Heart left ventricle (tissue), 16 donors: ENCODE measurements at regions not wholly inside any gene's neighbourhood (a gene's known extent, or its start where the extent isn't known, plus 50 kb on each side); places are given as distances from the start of the nearest gene placed in this dataset.

Experiments used
- ATAC-seq, 4 donors: fragments of 200-7000 bp; cut with Tn5 transposase; one replicate each; pipeline ENCODE4 v1.9.1; 2020 to 2022; ENCODE audit warnings: moderate library complexity in 4 of 4, mild to moderate bottlenecking in 3 of 4, moderate number of reproducible peaks in 1 of 4
- DNase-seq, 5 donors: peaks; one replicate each; pipeline ENCODE4 v3.0.0-alpha.2; 2020
- H3K27ac ChIP-seq, 12 donors: fragments of 200-600 bp; sonication (generic) in 4 of 12; one replicate each; pipeline versions ENCODE4 v1.5.0 to v1.8.0; 2016 to 2022; ENCODE audit warnings: mild to moderate bottlenecking in 2 of 12
- H3K27me3 ChIP-seq, 9 donors: fragments of 200-600 bp; sonication (generic) in 2 of 9; one replicate each; pipeline versions ENCODE4 v1.5.1 to v1.8.0; 2016 to 2022; ENCODE audit warnings: mild to moderate bottlenecking in 3 of 9
- H3K36me3 ChIP-seq, 9 donors: fragments of 200-600 bp; sonication (generic) in 2 of 9; one replicate each; pipeline versions ENCODE4 v1.5.0 to v1.8.0; 2018 to 2022; ENCODE audit warnings: mild to moderate bottlenecking in 2 of 9
- H3K4me1 ChIP-seq, 12 donors: fragments of 200-600 bp; sonication (generic) in 4 of 12; one replicate each; pipeline versions ENCODE4 v1.5.0 to v1.8.0; 2016 to 2022; ENCODE audit warnings: mild to moderate bottlenecking in 3 of 12
- H3K4me3 ChIP-seq, 12 donors: fragments of 200-600 bp; sonication (generic) in 4 of 12; one replicate each; pipeline versions ENCODE4 v1.5.0 to v1.8.0; 2017 to 2022; ENCODE audit warnings: mild to moderate bottlenecking in 9 of 12, moderate library complexity in 4 of 12
- H3K9me3 ChIP-seq, 12 donors: fragments of 200-600 bp; sonication (generic) in 4 of 12; one replicate each; pipeline versions ENCODE4 v1.5.0 to v1.8.0; 2016 to 2022; ENCODE audit warnings: mild to moderate bottlenecking in 1 of 12
- POLR2A ChIP-seq, 2 donors: fragments of 450-650 bp; IDR thresholded peaks; one replicate each; pipeline ENCODE4 v1.6.1; 2017; ENCODE audit warnings: antibody characterized with exemption in 2 of 2, mild to moderate bottlenecking in 2 of 2, moderate library complexity in 2 of 2
- whole genome bisulfite sequencing, 4 donors: extraction: QIAGEN DNeasy Blood & Tissue Kit in 2 of 4; methylation state at CpG; one replicate each; pipeline versions ENCODE4 v1.1.5 to v1.1.7; 2013 to 2018; 5-methylcytosine and 5-hydroxymethylcytosine counted together
- intact Hi-C, 10 donors: fragments of 100-400 bp; cut with DNase I; formaldehyde crosslinking; loops; one replicate each; pipeline versions ENCODE4 v1.11.1 to v1.14.2; 2022
- TF ChIP-seq, protein P1 (sequence below), 12 donors: fragments of 200-600 bp; sonication (generic) in 4 of 12; IDR thresholded peaks; one replicate each; pipeline versions ENCODE4 v1.5.0 to v1.8.0; 2018 to 2022; ENCODE audit warnings: antibody characterized with exemption in 12 of 12, mild to moderate bottlenecking in 5 of 12
- donor health status: ischemic (EF 13 %, LVEDD 7.1; RV severe dilation, severe dysfunction).
- donor health status: healthy with polysubstance abuse.
- donor health status: DM: no; HTN: yes; CAD: no.
- donor health status: DM: no; HTN: no; CAD: no.
- donor health status: ischemic (EF 25% LVEDD 6.9; RV normal size, moderate dysfunction).
- donor health status: ischemic (EF 25% LVEDD 5.7; RV mildly dilated, moderate dysfunction).
- donor health status: healthy.
- donor health status: DM: yes; HTN: yes; CAD: no.
- donor health status: ischemic (EF 35%, LVEDD 5.7; RV mildly dilated, moderate dysfunction).
- donor health status: nonischemic (EF 11% LVEDD 7.7; RV severe dilation, severe dysfunction).
- donor health status: DM: yes; HTN: yes; CAD: no.
- donor health status: PGD.
- donor health status: ischemic (EF 29% LVEDD 5.4; RV normal size, mild dysfunction).
- donor health status: nonischemic (EF 23%, LVEDD 6.1; RV moderate dilation, normal function).

DNA sequence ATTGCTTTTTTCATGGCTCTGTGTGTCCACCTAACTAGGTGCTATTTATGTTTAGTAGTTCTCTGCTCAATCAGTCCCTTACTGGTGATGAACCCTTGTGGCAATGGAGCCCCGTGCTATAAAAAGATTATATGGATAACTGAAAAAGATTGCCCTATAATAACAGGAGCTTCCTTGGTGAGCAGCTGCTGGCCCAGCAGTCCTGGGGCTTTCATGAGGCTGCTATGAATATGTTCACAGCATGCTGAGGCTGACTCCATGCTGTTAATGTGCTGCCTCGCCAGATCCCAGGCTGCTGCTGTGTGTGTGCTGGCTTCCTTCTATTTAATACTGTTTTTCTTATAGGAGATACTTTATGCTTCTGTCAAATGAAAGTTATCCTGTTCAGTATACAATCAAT, 357.5 kb downstream of the TAF11L14 start:
- H3K27me3 ChIP-seq, result no peaks in the 10 kb centered on the region
- ATAC-seq (no peak), DNase-seq (no peak)
- H3K36me3 ChIP-seq, result no peaks in the 10 kb centered on the region
- H3K4me3 ChIP-seq, result no peak overlapping the region
- no peak overlapping the region for H3K27ac ChIP-seq
- WGBS, 4 donors, result 49 to 64% (median 53%) methylated on average over 2 of the region's 2 CpGs
- no peaks in the 10 kb centered on the region for H3K9me3 ChIP-seq
- H3K4me1 ChIP-seq, result no peaks in the 10 kb centered on the region
- TF ChIP-seq POLR2A (IDR thresholded peaks at IDR 0.05), result no peak
- TF ChIP-seq, protein P1, sequence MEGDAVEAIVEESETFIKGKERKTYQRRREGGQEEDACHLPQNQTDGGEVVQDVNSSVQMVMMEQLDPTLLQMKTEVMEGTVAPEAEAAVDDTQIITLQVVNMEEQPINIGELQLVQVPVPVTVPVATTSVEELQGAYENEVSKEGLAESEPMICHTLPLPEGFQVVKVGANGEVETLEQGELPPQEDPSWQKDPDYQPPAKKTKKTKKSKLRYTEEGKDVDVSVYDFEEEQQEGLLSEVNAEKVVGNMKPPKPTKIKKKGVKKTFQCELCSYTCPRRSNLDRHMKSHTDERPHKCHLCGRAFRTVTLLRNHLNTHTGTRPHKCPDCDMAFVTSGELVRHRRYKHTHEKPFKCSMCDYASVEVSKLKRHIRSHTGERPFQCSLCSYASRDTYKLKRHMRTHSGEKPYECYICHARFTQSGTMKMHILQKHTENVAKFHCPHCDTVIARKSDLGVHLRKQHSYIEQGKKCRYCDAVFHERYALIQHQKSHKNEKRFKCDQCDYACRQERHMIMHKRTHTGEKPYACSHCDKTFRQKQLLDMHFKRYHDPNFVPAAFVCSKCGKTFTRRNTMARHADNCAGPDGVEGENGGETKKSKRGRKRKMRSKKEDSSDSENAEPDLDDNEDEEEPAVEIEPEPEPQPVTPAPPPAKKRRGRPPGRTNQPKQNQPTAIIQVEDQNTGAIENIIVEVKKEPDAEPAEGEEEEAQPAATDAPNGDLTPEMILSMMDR (IDR thresholded peaks at IDR 0.05), result no peak
- intact Hi-C loops, result no loop called here

DNA sequence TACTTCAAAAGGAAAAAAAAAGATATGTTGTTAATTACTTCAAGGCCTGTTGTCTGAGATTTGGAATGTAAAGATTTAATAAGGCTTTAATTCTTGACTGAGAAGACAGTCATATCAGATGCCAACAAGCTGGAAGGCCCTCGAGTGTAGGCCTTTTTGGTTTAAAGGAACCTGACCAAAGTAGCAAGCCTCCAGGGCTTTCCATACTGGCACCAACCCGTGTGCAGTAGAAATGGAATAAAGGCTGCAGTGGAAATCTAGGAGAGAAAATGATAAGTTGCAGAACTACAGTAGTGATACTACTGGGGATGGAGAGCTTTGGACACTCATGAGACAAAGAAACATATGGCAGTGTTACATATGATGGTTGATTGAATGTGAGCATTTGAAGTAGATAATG, 358.0 kb downstream of the TAF11L14 start:
- Histone ChIP-seq H3K36me3 (no peaks in the 10 kb centered on the region), H3K27ac (no peak overlapping the region), H3K27me3 (no peaks in the 10 kb centered on the region), H3K4me1 (no peaks in the 10 kb centered on the region), H3K4me3 (no peak overlapping the region), H3K9me3 (no peaks in the 10 kb centered on the region)
- no peak for DNase-seq
- TF ChIP-seq, protein P1 (IDR thresholded peaks at IDR 0.05), result no peak
- no peak for TF ChIP-seq POLR2A (IDR thresholded peaks at IDR 0.05)
- 34 to 57% (median 49%) methylated on average over 2 of the region's 2 CpGs for WGBS, 4 donors
- no peak for ATAC-seq
- intact Hi-C loops, result no loop called here

DNA sequence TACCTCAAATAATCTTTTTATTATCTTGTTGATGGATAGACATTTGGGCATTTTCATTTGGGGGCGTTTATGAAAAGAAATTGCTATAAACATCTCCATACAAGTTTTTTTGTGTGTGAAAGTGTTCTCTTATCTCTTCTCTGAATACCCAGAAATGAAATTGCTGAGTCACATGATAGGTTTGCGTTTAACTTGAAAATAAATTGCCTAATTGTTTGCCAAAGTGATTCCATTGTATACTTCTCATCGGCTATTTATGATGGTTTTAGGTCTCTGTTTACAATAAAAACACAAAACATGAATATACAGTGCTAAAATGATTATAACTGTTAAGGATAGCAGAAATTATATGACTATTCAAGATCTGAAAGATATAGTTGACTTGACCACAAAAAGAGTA, 361.7 kb downstream of the TAF11L14 start:
- no peaks in the 10 kb centered on the region for H3K9me3 ChIP-seq
- DNase-seq (no peak), ATAC-seq (no peak)
- no peaks in the 10 kb centered on the region for H3K4me1 ChIP-seq
- TF ChIP-seq, protein P1 (IDR thresholded peaks at IDR 0.05), result no peak
- TF ChIP-seq POLR2A (IDR thresholded peaks at IDR 0.05), result no peak
- intact Hi-C loops, result no loop called here
- 54 to 61% (median 57%) methylated on average over 3 of the region's 3 CpGs for WGBS, 4 donors
- H3K4me3 ChIP-seq, result no peak overlapping the region
- no peak overlapping the region for H3K27ac ChIP-seq
- H3K27me3 ChIP-seq, result no peaks in the 10 kb centered on the region
- H3K36me3 ChIP-seq, result no peaks in the 10 kb centered on the region

DNA sequence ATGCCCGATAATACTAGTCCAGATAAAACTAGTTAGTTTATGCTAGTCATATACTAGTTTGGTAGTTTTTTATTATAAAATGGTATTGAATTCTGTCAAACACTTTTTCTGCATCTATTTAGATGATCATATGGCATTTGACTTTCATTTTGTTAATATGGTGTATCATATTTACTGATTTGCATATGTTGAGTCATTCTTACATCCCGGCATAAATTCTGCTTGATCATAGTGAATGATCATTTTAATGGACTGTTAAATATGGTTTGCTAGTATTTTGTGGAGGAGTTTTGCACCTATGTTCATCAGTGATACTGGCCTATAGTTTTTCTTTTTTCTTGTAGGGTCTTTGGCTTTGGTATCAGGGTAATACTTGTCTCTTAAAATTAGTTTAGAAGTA, 365.6 kb downstream of the TAF11L14 start:
- intact Hi-C loops, result no loop called here
- WGBS, 4 donors, result 89 to 95% (median 90%) methylated on average over 2 of the region's 2 CpGs
- ATAC-seq, result no peak
- no peak for DNase-seq
- Histone ChIP-seq H3K4me1 (no peaks in the 10 kb centered on the region), H3K27me3 (no peaks in the 10 kb centered on the region), H3K27ac (no peak overlapping the region), H3K36me3 (no peaks in the 10 kb centered on the region), H3K4me3 (no peak overlapping the region), H3K9me3 (peaks cover 0 to 6% (median 0%) of the 10 kb centered on the region in 12 donors)
- TF ChIP-seq, protein P1 (IDR thresholded peaks at IDR 0.05), result no peak
- no peak for TF ChIP-seq POLR2A (IDR thresholded peaks at IDR 0.05)
